HG03280 (cell line): ENCODE measurements at regions not wholly inside any gene's neighbourhood (a gene's known extent, or its start where the extent isn't known, plus 50 kb on each side); places are given as distances from the start of the nearest gene placed in this dataset.
"Not testable (repeated sequence)": the region's sequence is repeated elsewhere in the genome, so short reads cannot be mapped to it uniquely, and the experiment has no call there.

Source experiments
- ATAC-seq: cut with Tn5 transposase; IDR thresholded peaks from one replicate; pipeline ENCODE4 v1.9.1; 2021; ENCODE audit warnings: mild to moderate bottlenecking, moderate library complexity; ENCODE audit not compliant: unreplicated experiment

DNA sequence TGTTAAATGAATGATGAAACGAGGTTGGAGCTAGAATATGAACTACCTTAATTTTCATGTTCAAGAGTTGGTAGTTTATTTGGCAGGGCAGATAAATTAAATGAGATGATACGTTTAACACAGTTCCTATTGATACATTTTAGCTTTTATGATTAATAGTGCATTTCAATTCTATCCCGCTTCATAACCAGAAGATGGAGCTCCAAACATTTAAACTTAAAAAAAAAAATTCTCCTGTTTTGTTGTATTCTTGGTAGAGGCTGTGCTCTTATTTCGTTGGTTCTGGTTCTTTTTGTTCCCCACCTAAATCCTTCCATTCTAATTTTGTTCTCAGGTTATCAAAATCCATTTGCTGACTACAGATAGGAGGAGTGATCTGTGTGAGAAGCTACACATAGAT, 71.8 kb upstream of the PTPN13 start:
- ATAC-seq: no peak

DNA sequence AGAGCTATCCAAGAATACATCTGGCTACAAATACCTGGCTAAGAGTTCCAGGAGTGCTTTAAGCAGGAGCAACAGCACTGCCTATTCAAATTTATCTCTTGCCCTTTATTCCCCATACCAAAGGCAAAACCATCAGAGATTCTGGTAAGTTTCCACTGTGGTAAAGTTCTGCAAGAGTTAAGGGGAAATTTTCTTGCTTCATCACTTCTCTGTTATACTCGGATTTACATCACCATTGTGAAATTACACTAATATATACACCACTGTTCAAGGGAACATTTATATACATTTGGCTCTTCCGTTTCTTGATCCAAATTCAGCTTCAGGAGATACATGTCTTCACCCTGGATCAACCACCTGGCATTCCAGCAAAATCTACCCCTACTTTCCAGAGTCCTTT, 70.8 kb upstream of the PTPN13 start:
- no peak for ATAC-seq

DNA sequence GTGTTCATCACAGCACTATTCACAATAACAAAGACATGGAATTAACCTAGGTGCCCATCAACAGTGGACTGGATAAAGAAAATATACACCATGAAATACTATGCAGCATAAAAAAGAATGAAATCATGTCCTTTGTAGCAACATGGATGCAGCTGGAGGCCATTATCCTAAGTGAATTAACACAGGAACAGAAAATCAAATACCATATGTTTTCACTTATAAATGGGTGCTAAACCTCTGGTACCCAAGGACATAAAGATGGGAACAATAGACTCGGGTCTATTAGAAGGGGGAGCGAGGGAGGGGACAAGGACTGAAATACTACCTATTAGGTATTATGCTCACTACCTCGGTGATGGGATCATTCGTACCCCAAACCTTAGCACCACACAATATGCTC, 66.4 kb upstream of the PTPN13 start:
- ATAC-seq: not testable (repeated sequence)

DNA sequence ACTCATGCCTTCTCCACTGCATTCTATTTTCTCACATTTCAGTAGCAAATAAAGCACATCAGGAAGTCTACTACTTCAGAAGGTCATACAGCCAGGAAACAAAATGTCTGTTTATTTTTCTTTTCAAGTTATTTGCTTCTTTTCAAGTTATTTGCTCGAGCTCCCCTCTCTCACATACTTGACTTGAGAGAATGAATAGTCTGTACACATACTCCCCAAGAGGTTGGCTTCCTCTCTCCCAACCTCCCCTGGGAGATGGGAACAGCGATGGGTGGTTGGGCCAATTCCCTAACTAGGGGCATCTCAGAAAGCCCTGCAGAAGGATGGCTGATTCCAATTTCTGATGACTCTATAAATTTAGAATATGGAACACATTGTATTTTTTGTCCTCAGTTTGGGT, 64.7 kb upstream of the PTPN13 start:
- no peak for ATAC-seq

DNA sequence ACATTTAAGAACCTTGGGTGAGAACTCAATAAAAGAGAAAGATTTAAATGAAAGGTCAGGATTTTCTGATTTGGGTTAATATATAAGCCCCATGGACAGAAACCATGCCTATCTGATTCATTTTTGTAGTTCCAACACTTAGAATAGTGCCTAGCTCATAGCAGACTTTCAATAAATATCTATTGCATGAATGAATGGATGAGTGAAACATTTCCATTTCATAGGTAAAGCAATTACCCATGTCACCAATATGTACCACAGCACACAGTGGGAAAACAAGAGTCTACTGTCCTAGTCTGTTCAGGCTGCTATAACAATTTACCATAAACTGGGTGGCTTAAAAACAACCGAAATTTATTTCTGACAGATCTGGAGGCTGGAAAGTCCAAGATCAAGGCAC, 63.9 kb upstream of the PTPN13 start:
- ATAC-seq: no peak

DNA sequence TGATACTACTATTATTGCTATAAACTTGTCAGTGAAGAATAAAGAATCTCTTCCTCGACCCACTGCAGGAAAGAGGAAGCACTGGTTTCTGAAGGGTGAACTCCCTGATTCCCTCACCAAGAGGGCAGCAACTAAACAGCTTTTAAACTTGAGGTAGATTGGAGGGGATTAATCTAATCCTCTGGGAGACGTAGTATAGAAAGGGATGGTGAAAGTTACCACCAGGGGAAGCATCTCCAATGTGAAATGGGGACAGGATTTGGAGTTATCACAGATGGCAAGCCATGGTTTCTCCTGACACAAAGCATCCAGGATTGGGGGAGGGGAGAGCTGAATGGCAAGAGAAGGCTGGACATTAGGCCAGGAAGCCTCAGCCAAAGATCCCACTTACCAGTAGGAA, 62.7 kb upstream of the PTPN13 start:
- ATAC-seq: no peak

DNA sequence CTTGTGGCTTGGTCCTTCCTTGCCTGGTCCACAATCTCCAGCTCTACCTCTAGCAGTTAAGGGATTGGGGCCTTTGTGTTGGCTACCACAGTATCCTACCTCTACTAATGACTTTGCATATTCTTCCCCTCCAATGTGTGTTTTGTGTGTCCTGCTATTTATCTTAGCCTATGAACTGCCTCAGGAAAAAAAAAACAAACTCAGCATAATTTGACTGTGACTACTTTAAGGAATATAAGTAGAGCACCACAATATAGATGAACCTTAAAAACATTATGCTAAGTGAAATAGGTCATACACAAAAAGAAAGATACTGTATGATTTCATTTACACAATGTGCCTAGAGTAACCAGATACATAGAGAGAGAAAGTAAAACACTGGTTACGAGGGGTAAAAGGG, 61.3 kb upstream of the PTPN13 start:
- ATAC-seq: no peak

DNA sequence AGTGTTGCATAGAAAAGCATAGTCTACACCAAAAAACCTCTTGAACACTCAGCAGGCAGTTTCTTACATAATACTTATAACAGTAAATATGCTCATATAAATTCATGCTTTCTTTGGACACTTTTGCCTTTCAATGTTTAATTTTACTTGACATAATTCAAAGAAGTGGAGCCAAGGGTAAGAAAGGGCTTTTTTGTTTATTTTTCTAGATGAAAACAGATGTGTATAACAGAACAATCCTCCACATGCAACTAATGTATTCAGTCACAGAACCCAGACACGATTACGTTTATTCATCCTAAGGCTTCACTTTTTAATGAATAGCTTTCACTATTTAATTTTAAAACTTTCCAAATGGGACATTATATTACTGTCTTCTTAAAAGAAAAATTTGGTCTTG, 58.0 kb upstream of the PTPN13 start:
- ATAC-seq: no peak

DNA sequence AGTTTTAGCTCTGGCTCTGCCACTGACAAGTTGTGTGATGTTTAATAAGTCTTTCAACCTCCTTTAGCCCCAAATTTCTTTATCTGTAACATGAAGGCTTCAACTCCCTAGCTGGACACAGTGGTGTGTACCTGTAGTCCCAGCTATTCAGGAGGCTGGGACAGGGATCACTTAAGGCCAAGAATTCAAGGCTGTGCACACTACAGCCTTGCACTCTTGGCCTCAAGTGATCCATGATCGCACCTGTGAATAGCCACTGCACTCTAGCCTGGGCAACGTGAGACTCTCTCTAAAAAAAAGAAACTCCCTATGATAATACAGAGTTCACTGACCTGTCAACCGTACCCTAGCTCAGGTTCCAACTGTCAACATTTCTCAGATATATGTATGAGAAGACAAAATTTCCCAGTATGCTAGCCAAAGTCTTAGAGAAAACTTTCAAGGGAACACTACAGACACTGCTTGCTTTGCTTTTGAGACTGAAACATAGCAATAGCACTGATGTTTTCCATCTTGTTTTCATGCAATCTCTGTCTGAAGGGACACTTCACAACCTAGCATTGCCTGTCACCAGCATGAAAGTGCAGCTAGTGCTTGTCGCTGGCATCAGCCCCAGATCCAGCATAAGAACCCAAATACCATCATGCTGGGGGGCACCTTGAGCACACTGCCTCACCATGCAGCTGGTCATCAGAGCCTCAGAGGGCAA, 51.6 kb upstream of the PTPN13 start:
- no peak for ATAC-seq

DNA sequence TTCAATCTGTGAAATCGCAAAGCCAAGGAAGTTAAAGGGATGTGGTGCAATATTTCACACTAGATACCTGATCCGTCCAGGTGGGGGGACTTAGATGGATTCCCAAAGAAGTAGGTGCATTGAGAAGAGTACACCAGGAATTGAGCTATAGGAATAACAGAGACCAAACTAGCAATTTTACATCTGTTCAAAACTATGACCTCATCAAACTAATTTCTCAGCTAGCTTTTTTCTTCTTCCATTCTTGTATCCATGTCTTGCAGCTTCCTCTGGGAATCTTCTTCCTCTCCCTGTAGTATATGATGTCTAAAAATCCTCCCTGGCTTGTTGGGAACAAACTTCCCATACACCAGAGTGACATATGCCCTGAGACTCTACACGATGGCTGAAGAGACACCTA, 51.0 kb upstream of the PTPN13 start:
- no peak for ATAC-seq

DNA sequence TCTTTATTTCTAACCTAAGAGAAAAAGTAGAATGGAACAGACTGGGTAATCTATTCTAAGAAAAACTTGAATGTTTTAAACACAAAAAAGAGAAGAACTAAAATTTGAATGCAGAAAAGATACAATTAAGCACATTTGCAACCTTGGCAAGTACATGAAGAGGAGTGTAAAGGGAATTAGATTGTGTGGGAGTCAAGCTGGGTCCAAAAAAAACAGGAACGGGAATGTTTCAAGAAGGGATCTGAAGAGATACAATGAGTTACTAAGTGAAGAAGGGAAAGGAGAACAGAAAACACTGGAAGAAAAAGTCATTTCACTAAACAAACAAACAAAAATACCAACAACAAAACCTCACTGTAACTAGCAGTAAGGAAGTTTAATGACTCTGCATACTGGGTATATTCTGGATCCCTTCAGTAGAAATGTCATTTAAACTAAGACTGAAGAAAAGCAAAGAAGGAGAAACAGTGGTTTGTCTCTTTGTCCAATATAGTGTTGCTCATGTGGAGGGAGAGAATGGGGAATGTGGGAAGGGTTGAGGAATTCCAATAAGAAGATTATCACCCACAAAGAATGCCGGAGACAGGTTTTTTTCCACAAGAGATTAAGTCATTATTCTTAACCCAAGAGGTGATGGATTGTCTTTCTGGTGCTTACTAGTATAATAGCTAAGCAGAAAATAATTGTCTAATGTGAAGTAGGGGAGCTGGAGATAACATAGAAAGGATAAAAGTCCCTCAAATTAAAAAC, 50.4 kb upstream of the PTPN13 start:
- no peak for ATAC-seq

DNA sequence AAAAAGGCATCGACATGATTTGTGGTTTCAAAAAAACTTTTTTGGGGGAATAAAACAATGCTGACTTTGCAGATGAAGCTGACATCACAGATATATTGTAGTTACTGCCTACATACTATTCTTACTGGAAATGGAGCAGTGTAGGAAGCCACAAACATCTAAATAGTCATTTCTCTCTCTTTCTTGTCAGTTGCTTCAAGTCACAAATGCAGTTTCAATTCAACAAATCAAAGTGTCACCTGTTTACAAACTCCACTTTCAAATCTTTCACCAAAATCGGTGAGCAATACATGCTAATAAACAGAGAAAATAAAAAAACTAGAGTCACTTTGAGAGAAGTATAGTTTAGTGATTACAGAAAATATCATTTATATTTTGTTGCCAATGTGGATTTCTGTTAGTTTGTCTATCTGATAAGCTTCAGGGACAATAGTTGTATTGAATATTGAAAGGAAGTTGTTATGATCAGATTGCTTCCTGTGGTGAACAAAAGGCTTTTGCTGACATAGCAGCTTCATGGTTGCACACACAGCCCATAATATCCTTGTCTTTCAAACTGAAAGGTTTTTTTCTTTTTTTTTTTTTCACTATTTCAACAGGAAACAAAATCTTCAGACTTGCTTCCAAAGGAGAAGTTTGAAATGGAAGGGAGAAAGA, 49.7 kb upstream of the PTPN13 start:
- peak; percentile 87 for ATAC-seq
